GM21619 (cell line): ENCODE measurements at regions not wholly inside any gene's neighbourhood (a gene's known extent, or its start where the extent isn't known, plus 50 kb on each side); places are given as distances from the start of the nearest gene placed in this dataset.
"Not testable (repeated sequence)": the region's sequence is repeated elsewhere in the genome, so short reads cannot be mapped to it uniquely, and the experiment has no call there.

Experiments used
- ATAC-seq: cut with Tn5 transposase; IDR thresholded peaks from one replicate; pipeline ENCODE4 v1.9.1; 2021; ENCODE audit not compliant: unreplicated experiment

DNA sequence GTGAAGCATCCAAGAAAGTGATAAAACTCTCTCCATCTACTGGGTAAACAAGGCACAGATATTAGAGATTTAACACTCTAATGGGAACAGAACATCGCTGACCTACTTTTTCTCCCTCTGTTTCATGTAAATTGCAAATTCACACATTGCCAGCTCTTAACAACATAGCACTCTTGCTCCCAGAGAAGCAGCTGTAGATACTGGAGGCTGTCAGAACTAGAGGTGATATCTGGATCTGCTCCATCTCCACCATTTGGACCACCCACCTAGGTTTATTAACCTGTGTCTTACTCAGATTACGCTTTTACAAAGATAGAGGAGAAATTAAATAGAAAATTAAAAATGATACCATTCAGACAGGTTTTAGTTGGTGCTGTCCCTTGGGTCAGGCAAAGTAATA lies 289.1 kb upstream of the CRBN start:
- no peak for ATAC-seq

DNA sequence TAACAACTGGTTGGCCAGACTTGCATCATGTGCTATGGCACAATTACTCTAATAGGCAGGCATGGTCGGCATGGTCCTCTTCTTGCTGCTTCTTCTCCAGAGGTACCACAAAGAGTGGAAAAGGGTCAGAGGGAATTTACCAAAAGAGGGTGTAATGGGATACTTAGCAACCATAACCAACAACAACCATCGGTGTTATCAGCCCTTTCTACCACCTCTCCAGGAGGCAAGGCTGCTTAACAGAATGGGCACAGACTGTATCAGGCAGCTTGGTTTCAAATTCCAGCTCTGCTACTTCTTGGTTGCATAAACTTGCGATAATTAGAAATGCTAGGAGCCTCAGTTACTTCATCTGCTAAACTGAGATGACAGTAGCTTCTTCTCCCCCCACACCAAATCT lies 284.6 kb upstream of the CRBN start:
- ATAC-seq, result no peak

DNA sequence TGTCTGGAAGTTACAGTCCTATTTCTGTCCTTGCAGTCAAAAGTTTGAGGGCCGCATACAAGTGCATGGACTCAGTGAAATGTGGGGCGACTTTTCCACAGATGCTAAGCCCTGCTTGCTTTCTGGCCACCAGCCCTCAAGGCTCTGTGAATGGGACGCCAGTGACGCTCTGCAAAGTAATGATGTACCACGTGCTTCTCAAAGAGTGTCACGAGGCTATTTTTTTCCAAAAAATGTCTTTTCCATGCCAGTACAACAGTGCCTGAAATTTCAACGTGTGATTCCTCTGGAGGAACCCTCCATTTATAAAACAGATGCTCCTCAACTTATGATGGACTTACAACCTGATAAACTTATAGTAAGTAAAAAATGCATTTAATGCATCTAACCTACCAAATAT lies 281.8 kb upstream of the CRBN start:
- ATAC-seq, result no peak

DNA sequence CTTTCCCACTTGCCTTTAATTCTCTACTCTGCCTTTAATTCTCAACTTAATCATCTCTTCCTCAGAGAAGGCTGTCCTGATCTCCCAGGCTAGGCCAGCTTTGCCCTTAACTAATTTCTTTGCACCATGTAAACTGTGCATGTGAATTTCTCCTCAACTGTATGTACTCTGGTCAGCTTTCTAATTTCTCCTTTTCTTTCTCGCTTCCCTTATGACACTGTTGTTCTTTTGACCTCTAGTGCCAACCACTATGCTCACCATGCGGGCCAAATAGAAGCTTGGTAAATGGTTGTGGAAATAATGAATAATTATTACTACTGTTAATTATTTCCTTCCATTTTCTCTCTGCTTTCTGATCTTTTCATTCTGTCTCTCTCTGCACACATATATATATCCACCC lies 269.0 kb upstream of the CRBN start:
- ATAC-seq, result no peak

DNA sequence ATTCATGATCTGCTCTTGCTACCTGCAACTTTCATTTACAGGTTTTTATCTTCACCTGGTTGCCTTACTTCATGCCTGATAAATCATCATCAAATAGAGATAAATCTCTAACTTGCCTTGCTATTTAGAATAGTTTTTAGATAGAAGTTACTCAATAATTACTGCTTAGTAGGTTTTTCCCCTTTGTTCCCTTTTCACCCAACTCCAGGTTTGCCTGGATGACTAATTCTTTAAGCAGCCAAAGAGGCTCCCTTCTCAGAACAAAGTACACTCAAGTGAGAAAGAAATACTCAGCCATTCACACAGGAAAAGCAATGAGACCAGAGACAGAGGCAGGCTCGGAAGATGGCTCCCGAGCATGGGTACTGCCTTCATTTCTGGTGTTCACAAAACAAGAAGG lies 268.1 kb upstream of the CRBN start:
- ATAC-seq, result no peak

DNA sequence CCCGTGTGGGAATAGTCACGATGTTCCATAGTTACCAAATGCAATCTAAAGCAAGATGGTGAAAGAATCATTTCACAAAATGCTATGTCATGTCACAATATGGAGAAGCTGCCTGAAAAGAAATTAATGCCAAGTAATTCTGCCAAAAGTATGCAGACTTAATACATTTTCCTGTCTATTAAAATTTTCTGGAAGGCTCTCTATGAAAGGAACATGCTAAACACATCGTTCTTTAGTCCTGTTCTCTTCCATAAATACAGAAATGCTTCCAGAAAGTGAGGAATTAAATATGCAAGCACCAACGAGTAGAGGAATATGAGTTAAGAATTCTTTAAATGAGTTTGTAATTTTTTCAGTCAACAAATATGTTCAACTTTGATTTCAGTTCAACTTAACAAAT lies 266.8 kb upstream of the CRBN start:
- no peak for ATAC-seq

DNA sequence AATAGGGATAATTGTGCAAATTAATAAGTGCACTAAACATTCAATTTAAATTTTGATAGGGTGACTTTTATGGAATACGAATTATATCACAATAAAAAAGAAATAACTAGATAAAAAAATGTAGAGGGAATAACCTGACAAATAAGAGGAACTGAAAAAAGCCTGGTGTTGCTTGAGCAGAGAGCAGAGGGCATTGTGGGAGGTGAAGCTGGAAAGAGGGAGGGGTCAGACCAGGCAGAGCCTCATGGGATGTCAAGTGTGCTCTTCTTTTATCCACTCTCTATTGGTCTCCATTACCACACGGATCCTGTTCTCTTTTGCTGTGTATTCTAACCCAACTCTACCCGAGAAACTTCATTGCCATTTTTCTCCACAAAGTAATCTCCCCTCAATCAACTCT lies 264.0 kb upstream of the CRBN start:
- no peak for ATAC-seq

DNA sequence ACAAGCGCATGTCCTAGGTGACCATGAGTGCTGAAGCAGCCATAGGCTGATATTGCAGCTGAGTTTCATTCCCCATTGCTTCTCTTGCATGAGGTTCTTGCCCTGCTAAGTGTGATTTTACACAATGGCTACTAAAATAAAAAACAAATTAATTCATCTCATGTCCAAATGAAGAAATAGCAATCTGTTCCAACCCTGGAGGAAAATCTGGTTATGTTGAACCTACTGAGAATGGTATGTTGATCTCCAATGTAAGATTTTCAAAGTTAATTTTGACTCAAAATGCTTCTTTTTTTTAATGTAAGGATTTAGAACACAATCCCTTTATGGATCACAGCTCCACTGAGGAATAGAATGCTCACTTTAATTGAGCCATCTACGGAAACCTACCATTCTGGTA lies 254.2 kb upstream of the CRBN start:
- no peak for ATAC-seq

DNA sequence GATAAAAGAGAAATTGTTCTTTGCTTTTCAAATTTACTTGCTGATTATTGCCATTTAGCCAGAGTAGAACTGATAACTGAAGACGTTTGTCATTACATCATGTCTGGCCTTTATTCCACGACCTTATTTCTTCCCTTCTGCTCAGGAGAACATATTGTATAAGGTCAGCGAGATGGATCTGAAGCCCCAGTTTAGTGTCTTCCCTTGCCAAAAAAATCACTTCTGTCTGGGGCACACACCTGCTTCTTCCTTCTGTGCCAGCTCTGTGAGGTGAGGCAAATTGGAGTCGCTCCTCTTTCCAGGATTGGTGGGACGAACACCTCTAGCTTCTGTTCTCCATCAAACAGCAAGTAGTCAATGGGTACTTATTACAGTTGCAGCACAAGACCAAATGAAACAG lies 250.3 kb upstream of the CRBN start:
- ATAC-seq, result no peak

DNA sequence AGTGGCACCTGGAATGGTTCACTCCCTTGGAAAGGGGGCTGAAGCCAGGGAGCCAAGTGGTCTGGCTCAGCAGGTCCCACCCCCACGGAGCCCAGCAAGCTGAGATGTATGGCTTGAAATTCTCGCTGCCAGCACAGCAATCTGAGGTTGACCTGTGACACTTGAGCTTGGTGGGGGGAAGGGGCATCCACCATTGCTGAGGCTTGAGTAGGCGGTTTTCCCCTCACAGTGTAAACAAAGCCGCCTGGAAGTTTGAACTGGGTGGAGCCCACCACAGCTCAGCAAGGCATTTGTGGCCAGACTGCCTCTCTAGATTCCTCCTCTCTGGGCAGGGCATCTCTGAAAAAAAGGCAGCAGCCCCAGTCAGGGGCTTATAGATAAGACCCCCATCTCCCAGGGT lies 228.2 kb upstream of the CRBN start:
- ATAC-seq, result not testable (repeated sequence)

DNA sequence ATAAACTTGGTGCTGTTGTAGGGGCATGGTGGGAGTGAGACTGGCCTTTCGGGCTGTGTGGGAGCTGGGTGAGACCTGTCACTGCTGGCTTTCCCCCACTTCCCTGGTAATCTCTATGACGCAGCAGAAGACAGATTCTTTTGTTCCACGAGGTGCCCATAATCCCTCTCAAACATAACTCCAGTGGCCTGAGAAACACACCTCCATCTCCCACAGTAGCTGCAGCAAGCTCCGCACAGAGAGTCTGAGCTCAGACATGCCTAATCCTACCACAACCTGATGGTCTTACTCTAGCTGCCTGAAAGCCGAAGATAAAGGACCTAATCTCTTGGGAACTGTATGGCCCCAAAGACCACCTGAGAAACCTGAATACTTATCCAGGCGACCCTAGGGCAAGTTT lies 225.6 kb upstream of the CRBN start:
- ATAC-seq, result no peak

DNA sequence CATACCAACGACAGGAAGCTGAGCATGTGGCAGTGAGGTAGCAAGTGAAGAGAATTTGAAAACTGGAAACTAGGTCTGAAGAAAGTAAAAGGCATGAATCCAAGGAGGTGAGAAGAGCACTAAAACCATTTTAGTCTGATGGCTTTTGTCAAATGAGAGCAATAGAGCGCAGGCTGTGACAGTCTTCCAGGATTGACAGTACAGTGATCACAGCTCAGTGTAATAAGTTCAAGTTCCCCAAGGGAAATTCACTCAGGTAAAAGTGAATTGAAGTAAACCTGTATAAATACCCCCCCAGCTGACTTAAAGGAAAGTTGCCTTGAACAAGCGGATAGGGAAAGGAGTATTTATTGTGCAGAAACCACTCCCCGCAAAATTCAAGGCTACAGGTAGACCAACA lies 224.2 kb upstream of the CRBN start:
- ATAC-seq, result no peak

DNA sequence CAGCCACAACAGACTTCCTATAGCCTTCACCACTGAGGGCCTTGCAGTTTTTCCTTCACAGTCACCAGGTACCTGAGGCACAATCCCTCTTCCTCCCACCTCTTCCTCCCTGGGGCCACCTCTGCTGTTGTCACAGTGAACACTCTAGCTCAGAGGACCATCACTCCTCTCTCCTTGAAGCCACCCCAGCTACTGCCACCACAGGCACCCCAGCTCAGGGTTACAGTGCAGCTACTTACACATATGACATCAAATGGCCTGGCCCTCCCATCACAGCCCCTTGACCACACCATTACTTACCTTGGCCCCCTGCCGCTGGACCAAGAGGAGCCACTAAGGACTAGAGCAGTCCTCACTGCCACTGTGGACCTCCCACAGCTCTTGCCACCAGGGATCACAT lies 213.5 kb upstream of the CRBN start:
- ATAC-seq, result no peak

DNA sequence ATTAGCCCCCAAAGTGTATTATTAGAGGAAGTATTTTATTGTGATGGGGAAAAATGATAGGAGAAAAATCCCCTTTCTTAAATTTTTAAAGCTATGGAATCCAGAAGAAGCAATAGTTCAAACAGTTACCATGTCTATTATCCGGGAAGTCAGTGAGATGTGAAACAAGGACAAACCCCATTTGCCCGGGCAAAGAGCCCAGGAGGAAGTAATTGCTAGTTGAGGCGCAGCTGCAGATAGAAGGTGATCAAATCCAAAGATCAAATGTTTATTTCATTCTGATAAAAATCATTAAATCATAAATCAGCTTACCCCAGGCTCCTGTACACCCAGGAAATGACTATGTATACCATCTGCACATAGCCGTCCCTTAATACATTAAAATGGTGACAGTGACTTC lies 204.0 kb upstream of the CRBN start:
- ATAC-seq, result no peak

DNA sequence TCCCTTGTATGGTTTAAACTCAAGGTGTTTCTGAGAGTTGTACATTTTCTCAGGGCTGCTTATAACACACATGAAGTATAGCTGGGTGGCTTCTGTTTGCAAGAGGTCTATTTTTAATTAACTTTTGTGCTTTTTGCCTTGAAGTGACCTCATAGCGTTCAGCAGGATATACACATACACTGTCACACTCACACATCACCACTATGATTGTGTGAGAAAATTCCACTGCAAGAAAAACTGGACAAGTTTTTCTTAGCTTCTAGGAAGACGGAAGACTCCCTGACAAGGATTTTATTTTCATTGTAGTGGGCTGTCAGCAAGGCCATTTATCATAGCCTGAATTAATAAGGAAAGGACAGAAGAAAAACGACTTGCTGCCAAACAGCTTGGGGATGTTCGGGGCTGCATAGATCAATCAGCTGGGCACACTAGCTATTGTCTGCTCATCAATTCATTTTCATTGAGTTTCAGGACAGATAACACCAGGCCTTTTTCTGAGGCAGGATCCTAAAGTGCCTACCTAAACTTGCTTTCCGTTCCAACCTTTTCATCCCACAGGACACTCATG lies 192.8 kb upstream of the CRBN start:
- ATAC-seq, result no peak

DNA sequence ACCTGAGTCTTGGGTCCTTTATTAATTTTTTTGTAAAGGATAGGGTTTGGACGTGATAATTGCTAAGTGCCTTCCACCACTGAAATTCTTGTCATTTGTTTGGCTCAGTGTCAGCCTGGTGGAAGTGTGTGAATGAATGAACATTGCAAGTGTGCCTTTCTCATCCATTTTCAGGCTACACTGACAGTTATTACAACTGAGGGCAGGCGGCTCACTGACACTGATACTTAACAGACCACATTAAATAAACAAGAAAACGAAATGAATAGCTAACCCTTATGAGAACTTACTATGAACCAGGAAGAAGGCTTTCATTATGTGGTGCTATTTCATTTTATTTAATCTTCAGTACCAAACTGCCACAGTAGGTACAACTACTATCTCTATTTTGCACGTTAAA lies 188.8 kb upstream of the CRBN start:
- ATAC-seq, result no peak

DNA sequence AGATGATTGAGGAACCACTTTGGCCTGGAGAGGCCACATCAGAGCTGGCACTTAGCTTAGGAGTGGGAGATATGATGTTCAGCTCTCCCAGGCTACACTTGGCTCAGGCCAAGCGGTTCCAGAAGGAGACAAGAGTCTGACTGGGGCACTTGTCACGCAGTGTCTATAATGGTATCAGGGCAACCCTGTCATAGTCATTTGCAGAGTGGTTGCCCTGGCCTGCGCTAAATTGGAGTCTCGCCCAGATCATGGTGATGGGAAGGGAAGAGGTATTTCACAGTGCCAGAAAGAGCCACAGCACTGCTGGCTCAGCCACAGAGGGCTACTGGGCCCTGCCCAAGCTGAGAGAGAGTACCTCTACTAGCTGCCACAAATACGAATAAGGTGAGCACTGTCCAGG lies 186.9 kb upstream of the CRBN start:
- no peak for ATAC-seq

DNA sequence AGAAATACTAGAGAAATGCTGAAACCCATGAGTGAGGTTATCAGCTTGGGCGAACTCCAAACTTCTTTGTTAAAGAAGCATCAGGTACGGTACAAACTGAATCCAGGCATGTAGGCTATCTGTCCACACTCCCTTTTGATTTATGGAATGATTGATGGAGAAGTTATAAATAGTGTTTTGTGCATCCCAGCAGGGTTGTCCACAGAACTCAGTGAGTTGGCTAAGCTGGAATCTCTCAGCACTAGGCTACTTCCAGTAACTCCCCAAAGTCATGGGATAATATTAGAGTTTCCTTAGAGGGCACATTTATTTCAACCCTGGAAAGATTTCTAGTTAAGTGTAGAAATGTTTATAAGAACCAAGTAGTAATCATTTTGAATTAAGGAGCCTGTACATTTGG lies 186.2 kb upstream of the CRBN start:
- no peak for ATAC-seq

DNA sequence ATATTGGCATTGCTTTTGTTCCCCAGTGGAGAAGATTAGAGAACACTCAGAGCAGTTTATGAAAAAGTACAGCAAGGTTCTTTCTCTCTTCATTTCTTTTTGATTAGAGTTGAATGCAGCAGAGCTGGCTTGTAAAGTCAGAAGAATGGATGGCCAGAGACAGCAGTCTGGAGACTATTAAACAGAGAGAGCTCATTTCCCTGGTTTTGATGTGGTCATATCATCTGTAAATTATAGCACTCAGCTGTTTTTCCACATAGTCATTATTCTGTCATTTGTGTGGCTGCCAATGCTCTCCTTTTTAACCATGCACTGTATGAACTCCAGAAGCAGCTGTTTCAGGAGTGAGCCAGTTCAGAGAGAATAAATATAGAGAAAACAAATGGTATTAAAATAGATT lies 177.4 kb upstream of the CRBN start:
- ATAC-seq, result no peak

DNA sequence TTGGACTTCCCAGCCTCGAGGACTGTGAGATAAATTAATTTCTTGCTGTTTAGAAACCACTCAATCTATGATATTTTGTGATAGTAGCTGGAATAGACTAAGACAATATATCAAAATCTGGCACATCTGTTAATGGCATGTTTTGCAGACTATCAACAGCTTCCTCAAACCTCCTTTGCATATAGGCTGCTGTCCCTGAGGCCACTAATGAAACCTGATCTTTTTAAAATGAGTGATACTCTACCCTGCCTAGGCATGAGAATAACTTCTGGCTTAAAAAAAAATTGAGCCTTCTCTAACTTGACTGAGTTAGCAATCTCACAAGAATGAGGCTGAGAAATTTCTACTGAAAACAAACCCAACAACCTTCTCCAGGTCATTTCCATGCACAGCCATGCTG lies 176.0 kb upstream of the CRBN start:
- no peak for ATAC-seq

DNA sequence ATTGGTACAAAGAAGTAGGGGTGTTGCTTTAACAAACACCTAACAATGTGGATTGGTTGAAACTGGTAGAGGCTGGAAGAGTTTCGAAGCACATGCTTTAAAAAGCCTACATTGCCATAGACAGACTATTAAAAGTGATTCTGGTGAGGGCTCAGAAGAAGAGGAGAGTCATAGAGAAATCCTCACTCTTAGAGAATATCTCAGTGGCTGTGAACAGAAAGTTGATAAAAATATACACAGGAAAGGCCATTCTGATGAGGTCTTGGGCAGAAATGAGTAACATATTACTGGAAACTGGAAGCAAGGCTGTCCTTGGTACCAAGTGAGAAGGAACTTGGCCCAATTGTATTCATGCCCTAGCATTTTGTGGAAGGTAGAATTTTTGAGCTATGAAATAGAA lies 173.7 kb upstream of the CRBN start:
- ATAC-seq, result peak; percentile 75

DNA sequence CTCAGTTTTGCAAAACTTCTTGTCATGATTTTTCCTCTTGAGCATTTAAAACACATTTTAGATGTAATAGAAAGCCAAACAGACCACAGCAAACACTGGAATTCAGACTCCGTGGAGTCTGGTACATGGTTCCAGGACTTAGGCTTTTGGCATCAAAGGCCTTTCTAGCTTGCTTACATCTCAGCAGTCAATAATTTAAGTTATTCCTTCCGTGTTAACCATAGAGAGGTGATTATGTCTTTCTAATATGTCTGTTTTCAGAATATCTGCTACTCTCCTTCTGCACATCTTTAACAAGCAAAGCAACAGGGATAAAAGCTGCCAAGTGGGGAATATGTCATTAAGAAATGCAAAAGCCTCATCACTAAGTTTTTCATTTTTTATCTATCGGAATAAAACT lies 171.7 kb upstream of the CRBN start:
- ATAC-seq, result no peak

DNA sequence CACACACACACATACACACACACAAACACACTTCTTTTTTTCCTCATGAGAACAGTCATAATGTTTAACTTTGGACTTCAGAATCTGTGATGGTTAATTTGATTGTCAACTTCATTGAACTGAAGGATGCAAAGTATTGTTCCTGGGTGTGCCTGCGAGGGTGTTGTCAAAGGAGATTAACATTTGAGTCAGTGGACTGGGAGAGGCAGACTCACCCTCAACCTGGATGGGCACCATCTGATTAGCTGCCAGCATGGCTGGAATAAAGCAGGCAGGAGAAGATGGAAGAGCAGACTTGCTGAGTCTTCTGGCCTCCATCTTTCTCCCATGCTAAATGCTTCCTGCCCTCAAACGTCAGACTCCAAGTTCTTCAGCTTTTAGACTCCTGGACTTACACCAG lies 167.6 kb upstream of the CRBN start:
- not testable (repeated sequence) for ATAC-seq

DNA sequence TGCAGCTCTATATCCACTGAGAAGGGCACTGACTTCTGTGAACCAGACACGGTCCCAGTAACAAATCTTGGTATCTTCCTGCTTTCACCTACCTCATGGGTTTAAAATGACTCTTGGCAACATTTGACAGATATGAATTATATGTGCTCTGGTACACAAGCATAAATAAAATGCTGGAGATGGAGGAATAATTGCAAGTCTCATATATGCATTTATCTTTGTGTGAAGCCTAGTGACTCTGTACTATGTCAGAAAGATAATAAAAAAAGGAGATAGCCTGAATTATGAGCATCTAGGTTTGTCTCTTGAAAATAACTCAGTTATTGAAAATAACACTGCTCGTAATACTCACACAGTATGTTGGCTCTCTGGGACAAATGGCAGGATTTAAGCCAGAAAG lies 167.1 kb upstream of the CRBN start:
- ATAC-seq, result no peak
